ENCODE measurements at regions not wholly inside any gene's neighbourhood (a gene's known extent, or its start where the extent isn't known, plus 50 kb on each side); places are given as distances from the start of the nearest gene placed in this dataset.

DNA sequence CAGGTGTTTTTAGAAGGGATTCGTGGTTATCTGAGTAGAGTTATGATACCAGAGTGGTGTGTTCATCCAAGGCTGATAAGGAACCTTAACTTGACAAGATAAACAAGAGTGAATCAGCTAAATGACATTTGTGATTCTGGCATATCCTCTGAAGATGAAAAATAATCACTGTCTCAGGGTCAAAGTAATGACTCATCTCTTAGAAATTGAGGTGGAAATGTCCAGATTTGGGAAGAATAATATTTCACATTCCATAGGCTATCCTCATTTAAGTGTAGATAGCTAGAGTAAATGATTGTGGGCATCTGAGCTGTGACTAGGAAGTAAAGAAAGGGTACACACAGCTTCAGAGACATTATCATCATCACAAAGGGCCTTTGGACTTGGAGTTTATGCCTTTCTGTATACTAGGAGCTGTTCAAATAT lies 255.7 kb downstream of the GJA1 start:
- TF ChIP-seq, protein P1, sequence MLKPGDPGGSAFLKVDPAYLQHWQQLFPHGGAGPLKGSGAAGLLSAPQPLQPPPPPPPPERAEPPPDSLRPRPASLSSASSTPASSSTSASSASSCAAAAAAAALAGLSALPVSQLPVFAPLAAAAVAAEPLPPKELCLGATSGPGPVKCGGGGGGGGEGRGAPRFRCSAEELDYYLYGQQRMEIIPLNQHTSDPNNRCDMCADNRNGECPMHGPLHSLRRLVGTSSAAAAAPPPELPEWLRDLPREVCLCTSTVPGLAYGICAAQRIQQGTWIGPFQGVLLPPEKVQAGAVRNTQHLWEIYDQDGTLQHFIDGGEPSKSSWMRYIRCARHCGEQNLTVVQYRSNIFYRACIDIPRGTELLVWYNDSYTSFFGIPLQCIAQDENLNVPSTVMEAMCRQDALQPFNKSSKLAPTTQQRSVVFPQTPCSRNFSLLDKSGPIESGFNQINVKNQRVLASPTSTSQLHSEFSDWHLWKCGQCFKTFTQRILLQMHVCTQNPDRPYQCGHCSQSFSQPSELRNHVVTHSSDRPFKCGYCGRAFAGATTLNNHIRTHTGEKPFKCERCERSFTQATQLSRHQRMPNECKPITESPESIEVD (tag by site-specific recombination; IDR thresholded peaks at IDR 0.05), result no peak
- TF ChIP-seq ZNF266 (tag by site-specific recombination; IDR thresholded peaks at IDR 0.05; ENCODE audit: low read depth) (no peak), ZNF404 (tag by site-specific recombination; IDR thresholded peaks at IDR 0.05) (no peak), ZNF658 (tag by site-specific recombination; IDR thresholded peaks at IDR 0.05) (no peak), HOXD13 (CRISPR knock-in tag; IDR thresholded peaks at IDR 0.05; ENCODE audit: borderline replicate concordance) (no peak), KLF10 (tag by site-specific recombination; IDR thresholded peaks at IDR 0.05) (no peak), KLF1 (tag by site-specific recombination; IDR thresholded peaks at IDR 0.05) (no peak), ZNF830 (tag by site-specific recombination; IDR thresholded peaks at IDR 0.05; ENCODE audit: low read depth) (no peak), FEZF1 (tag by site-specific recombination; IDR thresholded peaks at IDR 0.05) (no peak), WT1 (tag by site-specific recombination; IDR thresholded peaks at IDR 0.05) (no peak), ZNF324 (tag by site-specific recombination; IDR thresholded peaks at IDR 0.05) (no peak), ZNF132 (tag by site-specific recombination; IDR thresholded peaks at IDR 0.05; ENCODE audit: borderline replicate concordance) (no peak), YY1 (tag by site-specific recombination; IDR thresholded peaks at IDR 0.05) (no peak), ZFP69B (tag by site-specific recombination; IDR thresholded peaks at IDR 0.05) (no peak), ZNF433 (tag by site-specific recombination; IDR thresholded peaks at IDR 0.05; ENCODE audit: low read depth) (no peak)
- TF ChIP-seq, protein P2, sequence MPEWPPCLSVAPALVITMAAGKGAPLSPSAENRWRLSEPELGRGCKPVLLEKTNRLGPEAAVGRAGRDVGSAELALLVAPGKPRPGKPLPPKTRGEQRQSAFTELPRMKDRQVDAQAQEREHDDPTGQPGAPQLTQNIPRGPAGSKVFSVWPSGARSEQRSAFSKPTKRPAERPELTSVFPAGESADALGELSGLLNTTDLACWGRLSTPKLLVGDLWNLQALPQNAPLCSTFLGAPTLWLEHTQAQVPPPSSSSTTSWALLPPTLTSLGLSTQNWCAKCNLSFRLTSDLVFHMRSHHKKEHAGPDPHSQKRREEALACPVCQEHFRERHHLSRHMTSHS (tag by site-specific recombination; IDR thresholded peaks at IDR 0.05), result no peak
- no peak overlapping the region for H3K27ac ChIP-seq (ENCODE audit: extremely low read depth, low read depth, low read length)
- H3K4me1 ChIP-seq (ENCODE audit: control insufficient read depth, insufficient read depth, low read length), result no peaks in the 10 kb centered on the region
- no peaks in the 10 kb centered on the region for H3K36me3 ChIP-seq (ENCODE audit: control insufficient read depth in 2 of 2, insufficient read depth in 1 of 2, low read length in 2 of 2)
- CTCF ChIA-PET, result no interaction called here
- no peak overlapping the region for H3K4me3 ChIP-seq (ENCODE audit: low read depth, low read length)
- POLR2A ChIA-PET, result no interaction called here
- H3K9me3 ChIP-seq (ENCODE audit: control insufficient read depth, insufficient read depth, low read depth, low read length), result no peaks in the 10 kb centered on the region

DNA sequence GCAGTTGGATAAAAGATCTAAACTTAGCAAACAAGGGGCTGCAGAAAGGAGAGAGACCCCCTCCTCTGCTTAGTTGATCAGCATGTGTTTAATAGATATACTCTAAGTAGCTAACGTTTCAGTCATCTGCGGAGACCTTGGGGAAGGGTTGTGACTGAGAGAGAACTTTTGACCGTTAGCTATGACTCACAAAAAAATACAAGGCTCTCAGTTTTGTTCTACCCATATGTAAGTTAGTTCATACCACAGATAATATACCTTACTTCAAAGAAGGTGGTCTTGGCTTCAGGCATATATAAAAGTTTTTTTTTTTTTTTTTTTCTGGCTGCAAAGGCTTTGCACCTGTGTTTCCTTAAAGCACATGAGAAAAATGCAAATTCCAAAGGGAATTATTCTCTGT lies 258.9 kb downstream of the GJA1 start:
- no peak overlapping the region for H3K4me3 ChIP-seq (ENCODE audit: low read depth, low read length)
- no peaks in the 10 kb centered on the region for H3K4me1 ChIP-seq (ENCODE audit: control insufficient read depth, insufficient read depth, low read length)
- no peaks in the 10 kb centered on the region for H3K9me3 ChIP-seq (ENCODE audit: control insufficient read depth, insufficient read depth, low read depth, low read length)
- ChIA-PET POLR2A (no interaction called here), CTCF (interaction anchor here (0.6 kb wide), 1 partner anchor 79 kb away, joined by 3 read pairs; no protein-coding TSS in a partner anchor)
- no peak overlapping the region for H3K27ac ChIP-seq (ENCODE audit: extremely low read depth, low read depth, low read length)
- no peak for TF ChIP-seq KLF1 (tag by site-specific recombination; IDR thresholded peaks at IDR 0.05)
- no peak for TF ChIP-seq MEIS1 (CRISPR knock-in tag; IDR thresholded peaks at IDR 0.05; ENCODE audit: borderline replicate concordance)
- TF ChIP-seq ZNF585B (tag by site-specific recombination; IDR thresholded peaks at IDR 0.05), result no peak
- TF ChIP-seq, protein P3, sequence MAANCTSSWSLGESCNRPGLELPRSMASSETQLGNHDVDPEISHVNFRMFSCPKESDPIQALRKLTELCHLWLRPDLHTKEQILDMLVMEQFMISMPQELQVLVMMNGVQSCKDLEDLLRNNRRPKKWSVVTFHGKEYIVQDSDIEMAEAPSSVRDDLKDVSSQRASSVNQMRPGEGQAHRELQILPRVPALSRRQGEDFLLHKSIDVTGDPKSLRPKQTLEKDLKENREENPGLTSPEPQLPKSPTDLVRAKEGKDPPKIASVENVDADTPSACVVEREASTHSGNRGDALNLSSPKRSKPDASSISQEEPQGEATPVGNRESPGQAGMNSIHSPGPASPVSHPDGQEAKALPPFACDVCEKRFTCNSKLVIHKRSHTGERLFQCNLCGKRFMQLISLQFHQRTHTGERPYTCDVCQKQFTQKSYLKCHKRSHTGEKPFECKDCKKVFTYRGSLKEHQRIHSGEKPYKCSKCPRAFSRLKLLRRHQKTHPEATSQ (tag by site-specific recombination; IDR thresholded peaks at IDR 0.05), result no peak
- TF ChIP-seq ZNF202 (tag by site-specific recombination; IDR thresholded peaks at IDR 0.05; ENCODE audit: borderline replicate concordance), result no peak
- TF ChIP-seq ZNF777 (tag by site-specific recombination; IDR thresholded peaks at IDR 0.05; ENCODE audit: borderline replicate concordance), result no peak
- TF ChIP-seq ZNF549 (tag by site-specific recombination; IDR thresholded peaks at IDR 0.05), result no peak
- TF ChIP-seq IKZF3 (tag by site-specific recombination; IDR thresholded peaks at IDR 0.05), result no peak
- TF ChIP-seq ZNF514 (tag by site-specific recombination; IDR thresholded peaks at IDR 0.05), result no peak
- TF ChIP-seq ZNF600 (tag by site-specific recombination; IDR thresholded peaks at IDR 0.05), result no peak
- no peak for TF ChIP-seq SCRT2 (tag by site-specific recombination; IDR thresholded peaks at IDR 0.05)
- TF ChIP-seq GLIS1 (tag by site-specific recombination; IDR thresholded peaks at IDR 0.05), result no peak
- TF ChIP-seq, protein P4, sequence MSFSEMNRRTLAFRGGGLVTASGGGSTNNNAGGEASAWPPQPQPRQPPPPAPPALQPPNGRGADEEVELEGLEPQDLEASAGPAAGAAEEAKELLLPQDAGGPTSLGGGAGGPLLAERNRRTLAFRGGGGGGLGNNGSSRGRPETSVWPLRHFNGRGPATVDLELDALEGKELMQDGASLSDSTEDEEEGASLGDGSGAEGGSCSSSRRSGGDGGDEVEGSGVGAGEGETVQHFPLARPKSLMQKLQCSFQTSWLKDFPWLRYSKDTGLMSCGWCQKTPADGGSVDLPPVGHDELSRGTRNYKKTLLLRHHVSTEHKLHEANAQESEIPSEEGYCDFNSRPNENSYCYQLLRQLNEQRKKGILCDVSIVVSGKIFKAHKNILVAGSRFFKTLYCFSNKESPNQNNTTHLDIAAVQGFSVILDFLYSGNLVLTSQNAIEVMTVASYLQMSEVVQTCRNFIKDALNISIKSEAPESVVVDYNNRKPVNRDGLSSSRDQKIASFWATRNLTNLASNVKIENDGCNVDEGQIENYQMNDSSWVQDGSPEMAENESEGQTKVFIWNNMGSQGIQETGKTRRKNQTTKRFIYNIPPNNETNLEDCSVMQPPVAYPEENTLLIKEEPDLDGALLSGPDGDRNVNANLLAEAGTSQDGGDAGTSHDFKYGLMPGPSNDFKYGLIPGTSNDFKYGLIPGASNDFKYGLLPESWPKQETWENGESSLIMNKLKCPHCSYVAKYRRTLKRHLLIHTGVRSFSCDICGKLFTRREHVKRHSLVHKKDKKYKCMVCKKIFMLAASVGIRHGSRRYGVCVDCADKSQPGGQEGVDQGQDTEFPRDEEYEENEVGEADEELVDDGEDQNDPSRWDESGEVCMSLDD (tag by site-specific recombination; IDR thresholded peaks at IDR 0.05), result no peak
- H3K36me3 ChIP-seq (ENCODE audit: control insufficient read depth in 2 of 2, insufficient read depth in 1 of 2, low read length in 2 of 2), result no peaks in the 10 kb centered on the region
